AG04450 (cell line): ENCODE measurements at regions not wholly inside any gene's neighbourhood (a gene's known extent, or its start where the extent isn't known, plus 50 kb on each side); places are given as distances from the start of the nearest gene placed in this dataset.

Source experiments
- CTCF ChIA-PET: fragments of 300-600, 350-600 bp; formaldehyde crosslinking; extraction: SDS; loops from one replicate; lab custom pipeline; 2022; ENCODE audit warnings: antibody characterized with exemption, inconsistent platforms; lab: Charles Lee
- POLR2A ChIA-PET: fragments of 350-600 bp; formaldehyde crosslinking; extraction: SDS; loops from one replicate; lab custom pipeline; 2021; ENCODE audit warnings: antibody characterized with exemption, inconsistent platforms; lab: Yijun Ruan, JAX
- DNase-seq: peaks from one replicate; pipeline ENCODE4 v3.0.0-alpha.2; 2011; ENCODE audit warnings: low read depth, low spot score
- H3K27ac ChIP-seq: one replicate; pipeline ENCODE4 v1.5.1; 2012; ENCODE audit warnings: low read depth, low read length, control low read depth
- H3K27me3 ChIP-seq: one replicate; pipeline ENCODE4 v1.6.0; 2012; ENCODE audit warnings: low read length; ENCODE audit not compliant: control insufficient read depth, insufficient read depth
- H3K4me3 ChIP-seq: 2 replicates; pipeline ENCODE4 v1.5.1; 2011; ENCODE audit warnings: mild to moderate bottlenecking, low read depth, low read length, control low read depth
- H3K9me3 ChIP-seq: 2 replicates; pipeline ENCODE4 v1.5.1; 2012; ENCODE audit warnings: low read length; ENCODE audit not compliant: control insufficient read depth, insufficient read depth
- TF ChIP-seq, protein P1 (sequence below): IDR thresholded peaks from 2 replicates; pipeline ENCODE4 v1.5.1; 2011; ENCODE audit warnings: low read depth, low read length, control low read depth, inconsistent platforms

DNA sequence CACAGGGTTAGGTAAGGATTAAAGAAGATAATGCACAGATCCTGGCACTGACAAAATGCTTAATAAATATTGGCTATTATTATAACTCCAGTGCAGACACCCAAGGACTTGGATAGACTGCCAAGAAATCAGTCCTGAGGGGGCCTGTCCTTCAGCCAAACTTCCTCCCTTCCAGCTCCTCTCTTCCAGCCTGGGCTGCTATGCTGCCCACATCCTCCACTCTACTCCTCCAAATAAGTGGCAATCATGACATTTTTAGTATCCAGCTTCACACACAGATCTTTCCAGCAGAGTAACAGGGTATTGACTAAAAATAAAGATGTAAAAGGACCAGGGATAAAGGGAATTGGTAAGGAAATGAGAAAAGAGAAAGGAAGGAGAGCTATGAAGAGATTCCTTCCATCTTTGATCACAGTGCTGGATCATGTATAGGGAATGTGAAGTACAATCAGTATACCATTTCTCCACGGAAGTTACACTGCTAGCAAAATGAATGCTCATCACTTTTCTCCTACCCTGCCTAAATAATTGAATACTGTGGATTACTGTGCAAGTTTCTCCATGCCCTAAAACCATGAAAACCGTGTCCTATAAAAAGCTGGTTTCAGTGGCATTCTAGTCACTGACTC is 136.0 kb upstream of the OSMR start:
- ChIA-PET CTCF (interaction anchor here (0.6 to 2.6 kb wide), 4 partner anchors 23 to 268 kb away, joined by 3 to 7 read pairs (median 4); no protein-coding TSS in a partner anchor), POLR2A (no interaction called here)
- no peak for DNase-seq
- Histone ChIP-seq H3K9me3 (no peaks in the 10 kb centered on the region), H3K27me3 (no peaks in the 10 kb centered on the region), H3K4me3 (no peak overlapping the region), H3K27ac (no peak overlapping the region)
- TF ChIP-seq, protein P1, sequence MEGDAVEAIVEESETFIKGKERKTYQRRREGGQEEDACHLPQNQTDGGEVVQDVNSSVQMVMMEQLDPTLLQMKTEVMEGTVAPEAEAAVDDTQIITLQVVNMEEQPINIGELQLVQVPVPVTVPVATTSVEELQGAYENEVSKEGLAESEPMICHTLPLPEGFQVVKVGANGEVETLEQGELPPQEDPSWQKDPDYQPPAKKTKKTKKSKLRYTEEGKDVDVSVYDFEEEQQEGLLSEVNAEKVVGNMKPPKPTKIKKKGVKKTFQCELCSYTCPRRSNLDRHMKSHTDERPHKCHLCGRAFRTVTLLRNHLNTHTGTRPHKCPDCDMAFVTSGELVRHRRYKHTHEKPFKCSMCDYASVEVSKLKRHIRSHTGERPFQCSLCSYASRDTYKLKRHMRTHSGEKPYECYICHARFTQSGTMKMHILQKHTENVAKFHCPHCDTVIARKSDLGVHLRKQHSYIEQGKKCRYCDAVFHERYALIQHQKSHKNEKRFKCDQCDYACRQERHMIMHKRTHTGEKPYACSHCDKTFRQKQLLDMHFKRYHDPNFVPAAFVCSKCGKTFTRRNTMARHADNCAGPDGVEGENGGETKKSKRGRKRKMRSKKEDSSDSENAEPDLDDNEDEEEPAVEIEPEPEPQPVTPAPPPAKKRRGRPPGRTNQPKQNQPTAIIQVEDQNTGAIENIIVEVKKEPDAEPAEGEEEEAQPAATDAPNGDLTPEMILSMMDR: no peak

DNA sequence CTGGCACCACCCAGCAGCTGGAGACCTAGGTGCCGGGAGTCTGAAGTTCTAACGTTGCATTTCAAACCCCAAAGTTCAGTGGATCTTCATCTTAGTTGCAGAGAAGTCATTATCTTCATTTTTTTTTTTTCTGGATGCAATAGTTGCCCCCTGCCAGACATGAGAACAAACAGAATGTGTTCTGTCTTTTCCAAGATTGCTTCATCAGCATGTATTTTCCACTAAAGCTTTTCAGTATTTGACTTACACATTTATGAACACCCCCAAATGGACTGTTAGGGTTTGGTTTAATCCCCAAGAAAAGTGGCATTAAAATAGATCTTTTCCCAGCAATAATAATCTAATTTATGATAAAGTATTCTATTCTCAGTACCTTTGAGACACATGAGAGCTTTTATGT is 135.2 kb upstream of the OSMR start:
- TF ChIP-seq, protein P1: no peak
- ChIA-PET CTCF (interaction anchor here (0.6 to 2.6 kb wide), 4 partner anchors 24 to 269 kb away, joined by 3 to 7 read pairs (median 4); no protein-coding TSS in a partner anchor), POLR2A (interaction anchor here (0.6 kb wide), 1 partner anchor 8 kb away, joined by 3 read pairs; no protein-coding TSS in a partner anchor)
- no peak overlapping the region for H3K27ac ChIP-seq
- no peak overlapping the region for H3K4me3 ChIP-seq
- H3K9me3 ChIP-seq: no peaks in the 10 kb centered on the region
- H3K27me3 ChIP-seq: no peaks in the 10 kb centered on the region
- DNase-seq: no peak

DNA sequence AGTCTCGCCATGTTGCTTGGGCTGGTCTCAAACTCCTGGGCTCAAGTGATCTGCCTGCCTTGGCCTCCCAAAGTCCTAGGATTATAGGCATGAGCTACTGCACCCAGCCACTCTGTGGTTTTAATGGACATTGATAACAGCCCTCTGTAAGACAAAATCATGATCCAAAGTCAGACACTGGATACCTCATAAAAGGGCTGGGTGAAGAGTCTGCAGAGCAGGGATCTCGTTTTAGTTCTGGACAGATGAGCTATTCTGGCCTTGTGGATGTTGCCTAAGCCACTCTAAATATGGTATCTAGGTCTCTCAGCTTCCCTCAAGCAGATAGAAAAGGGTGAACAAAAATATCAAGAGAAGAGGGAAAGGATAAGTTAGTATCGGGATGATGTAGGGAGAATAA is 133.4 kb upstream of the OSMR start:
- Histone ChIP-seq H3K27ac (no peak overlapping the region), H3K4me3 (no peak overlapping the region), H3K27me3 (no peaks in the 10 kb centered on the region), H3K9me3 (no peaks in the 10 kb centered on the region)
- TF ChIP-seq, protein P1: no peak
- DNase-seq: no peak
- ChIA-PET POLR2A (no interaction called here), CTCF (interaction anchor here (0.6 kb wide), 1 partner anchor 166 kb away, joined by 6 read pairs; no protein-coding TSS in a partner anchor)

DNA sequence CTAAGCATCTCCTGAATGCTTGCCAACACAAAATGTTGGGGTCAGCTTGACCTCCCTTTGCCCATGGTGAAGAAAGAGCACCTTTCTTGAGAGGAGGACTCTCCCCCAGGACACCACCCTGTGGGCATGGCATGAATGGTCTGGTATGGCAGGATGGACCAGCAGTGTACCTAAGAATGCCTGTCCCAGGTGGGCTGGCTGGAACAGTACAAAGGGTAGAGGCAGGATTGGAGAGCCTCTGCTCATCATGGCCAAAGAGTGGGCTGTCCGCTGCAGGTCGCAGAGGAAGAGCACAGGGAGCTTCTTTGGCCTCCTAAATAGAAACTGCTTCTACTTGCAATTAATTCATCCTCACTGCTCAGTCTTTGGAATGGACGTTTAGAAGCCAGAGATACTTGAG is 131.6 kb upstream of the OSMR start:
- Histone ChIP-seq H3K9me3 (no peaks in the 10 kb centered on the region), H3K4me3 (no peak overlapping the region), H3K27me3 (no peaks in the 10 kb centered on the region), H3K27ac (no peak overlapping the region)
- TF ChIP-seq, protein P1: no peak
- POLR2A ChIA-PET: no interaction called here
- CTCF ChIA-PET: no interaction called here
- no peak for DNase-seq

DNA sequence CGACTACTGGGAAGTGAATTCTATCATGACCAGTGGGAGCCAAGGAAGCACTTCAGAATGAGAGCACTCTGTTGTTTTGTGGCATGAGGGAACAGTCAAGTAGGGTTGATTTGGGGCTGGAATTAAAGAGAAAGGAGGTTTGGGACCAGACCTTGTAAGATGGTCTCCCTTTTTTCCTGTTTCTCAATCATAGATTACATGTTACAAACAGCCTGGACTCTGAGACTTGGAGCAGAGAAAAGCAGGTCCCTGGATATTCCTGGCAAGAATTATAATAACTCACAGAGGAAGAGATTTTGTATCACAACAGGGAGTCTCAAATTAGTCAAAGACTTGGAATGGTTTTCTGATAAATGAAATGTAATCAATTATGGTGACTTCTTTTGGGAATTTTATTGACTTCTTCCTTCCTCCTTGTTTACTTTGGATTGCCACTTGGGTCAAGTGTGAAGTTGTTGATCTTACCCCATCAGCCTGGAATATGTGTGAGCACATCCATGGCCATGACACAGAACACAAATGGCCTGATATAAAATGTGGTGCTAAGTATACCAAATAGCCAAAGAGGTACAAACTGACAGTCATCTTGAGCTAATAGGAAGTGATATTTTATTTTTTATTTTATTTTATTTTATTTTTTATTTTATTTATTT is 131.0 kb upstream of the OSMR start:
- ChIA-PET CTCF (no interaction called here), POLR2A (no interaction called here)
- H3K27me3 ChIP-seq: no peaks in the 10 kb centered on the region
- TF ChIP-seq, protein P1: no peak
- H3K9me3 ChIP-seq: no peaks in the 10 kb centered on the region
- H3K4me3 ChIP-seq: no peak overlapping the region
- DNase-seq: no peak
- no peak overlapping the region for H3K27ac ChIP-seq
